Mesendoderm (in vitro differentiated cells): ENCODE measurements at regions not wholly inside any gene's neighbourhood (a gene's known extent, or its start where the extent isn't known, plus 50 kb on each side); places are given as distances from the start of the nearest gene placed in this dataset.

Source experiments
- DNase-seq: peaks from one replicate; pipeline ENCODE4 v3.0.0; 2013
- H2AK5ac ChIP-seq: 2 replicates; pipeline ENCODE4 v1.6.1; 2013; ENCODE audit warnings: low read length, inconsistent platforms
- H2BK120ac ChIP-seq: 2 replicates; pipeline ENCODE4 v1.6.1; 2013; ENCODE audit warnings: low read depth, mild to moderate bottlenecking, low read length, moderate library complexity, mixed read lengths
- H2BK15ac ChIP-seq: replicated peaks from 2 replicates; pipeline ENCODE4 v1.6.1; 2013; ENCODE audit warnings: low read depth, mild to moderate bottlenecking, moderate library complexity
- H2BK5ac ChIP-seq: 2 replicates; pipeline ENCODE4 v1.6.1; 2013; ENCODE audit warnings: low read length, inconsistent platforms
- H3K18ac ChIP-seq: 2 replicates; pipeline ENCODE4 v1.6.1; 2013; ENCODE audit warnings: mild to moderate bottlenecking, low read length, mixed read lengths
- H3K23ac ChIP-seq: one replicate; pipeline ENCODE4 v1.6.1; 2013; ENCODE audit warnings: low read length
- H3K27ac ChIP-seq: 2 replicates; pipeline ENCODE4 v1.5.1; 2013; ENCODE audit warnings: low read depth, mild to moderate bottlenecking, inconsistent platforms, low read length, moderate library complexity
- H3K27me3 ChIP-seq: 2 replicates; pipeline ENCODE4 v1.6.1; 2013; ENCODE audit warnings: low read length, control low read depth, mild to moderate bottlenecking, inconsistent platforms; ENCODE audit not compliant: insufficient read depth, poor library complexity
- H3K36me3 ChIP-seq: 2 replicates; pipeline ENCODE4 v1.6.1; 2013; ENCODE audit warnings: low read length, inconsistent platforms; ENCODE audit not compliant: control insufficient read depth, insufficient read depth
- H3K4ac ChIP-seq: one replicate; pipeline ENCODE4 v1.6.1; 2013; ENCODE audit warnings: low read depth, mild to moderate bottlenecking, low read length, moderate library complexity
- H3K4me1 ChIP-seq: 2 replicates; pipeline ENCODE4 v1.6.1; 2013; ENCODE audit warnings: low read depth, low read length, inconsistent platforms; ENCODE audit not compliant: control insufficient read depth
- H3K4me2 ChIP-seq: 2 replicates; pipeline ENCODE4 v1.6.1; 2013; ENCODE audit warnings: low read length
- H3K4me3 ChIP-seq: 2 replicates; pipeline ENCODE4 v1.5.1; 2013; ENCODE audit warnings: mild to moderate bottlenecking, low read length
- H3K56ac ChIP-seq: one replicate; pipeline ENCODE4 v1.6.1; 2013; ENCODE audit warnings: low read length
- H3K79me1 ChIP-seq: 2 replicates; pipeline ENCODE4 v1.6.1; 2013; ENCODE audit warnings: low read length, inconsistent platforms
- H3K79me2 ChIP-seq: 2 replicates; pipeline ENCODE4 v1.6.1; 2013; ENCODE audit warnings: mild to moderate bottlenecking, low read length; ENCODE audit not compliant: control insufficient read depth, insufficient read depth
- H3K9ac ChIP-seq: 2 replicates; pipeline ENCODE4 v1.6.1; 2013; ENCODE audit warnings: low read length, inconsistent platforms
- H4K5ac ChIP-seq: one replicate; pipeline ENCODE4 v1.6.1; 2013; ENCODE audit warnings: low read length
- H4K8ac ChIP-seq: one replicate; pipeline ENCODE4 v1.6.1; 2013; ENCODE audit warnings: low read depth, mild to moderate bottlenecking, control low read depth, low read length, moderate library complexity
- WGBS: extraction: QIAGEN DNeasy Blood & Tissue Kit; methylation state at CpG from one replicate; pipeline ENCODE4 v1.1.7; 2013; ENCODE audit warnings: low lambda C conversion rate, missing lambda C conversion rate; ENCODE audit not compliant: insufficient coverage; ENCODE audit errors: extremely low coverage; 5-methylcytosine and 5-hydroxymethylcytosine counted together

DNA sequence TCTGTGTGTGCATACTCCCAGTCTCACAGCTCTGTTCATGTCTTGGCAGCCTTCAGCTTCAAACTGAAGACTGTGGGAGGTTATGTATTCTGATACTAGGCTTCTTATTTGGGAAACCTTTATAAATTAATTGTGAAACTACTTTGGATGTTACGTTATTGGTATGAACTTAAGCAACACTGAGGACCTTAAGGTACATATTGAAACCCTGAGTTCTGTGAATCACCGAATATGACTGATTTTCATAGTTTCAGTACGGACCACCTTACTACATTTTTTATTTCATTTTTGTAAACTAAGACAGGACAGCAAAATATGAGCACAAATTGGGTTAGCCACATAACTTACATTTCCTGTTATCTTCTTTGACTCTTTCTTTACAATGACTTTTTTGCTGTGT is 498.4 kb downstream of the PDGFC start:
- Histone ChIP-seq H3K27me3 (no peaks in the 10 kb centered on the region), H4K5ac (no peak overlapping the region), H3K79me1 (no peaks in the 10 kb centered on the region), H3K4me2 (no peak overlapping the region), H3K27ac (no peak overlapping the region), H4K8ac (no peak overlapping the region), H2BK120ac (no peak overlapping the region), H3K18ac (no peak overlapping the region), H3K23ac (no peak overlapping the region), H3K4me3 (no peak overlapping the region), H3K9ac (no peak overlapping the region), H3K36me3 (no peaks in the 10 kb centered on the region), H2BK15ac (no peak overlapping the region), H3K56ac (no peak overlapping the region), H3K79me2 (no peaks in the 10 kb centered on the region), H3K4ac (no peak overlapping the region), H2BK5ac (no peak overlapping the region), H3K4me1 (no peaks in the 10 kb centered on the region), H2AK5ac (no peak overlapping the region)
- no CpG with 5 or more reads among the region's 3 CpGs for WGBS
- DNase-seq = no peak

GRCh38 chr4:156472624-156473023 is 499.0 kb downstream of the PDGFC start:
- no peaks in the 10 kb centered on the region for H3K27me3 ChIP-seq
- no peak overlapping the region for H3K27ac ChIP-seq
- no peaks in the 10 kb centered on the region for H3K79me1 ChIP-seq
- H4K5ac ChIP-seq = no peak overlapping the region
- H4K8ac ChIP-seq = no peak overlapping the region
- H3K4me1 ChIP-seq = no peaks in the 10 kb centered on the region
- H3K4me2 ChIP-seq = no peak overlapping the region
- no CpG with 5 or more reads among the region's 1 CpG for WGBS
- H3K4me3 ChIP-seq = no peak overlapping the region
- no peak overlapping the region for H3K4ac ChIP-seq
- DNase-seq = no peak
- H3K23ac ChIP-seq = no peak overlapping the region
- H3K18ac ChIP-seq = no peak overlapping the region
- no peaks in the 10 kb centered on the region for H3K36me3 ChIP-seq
- H2BK15ac ChIP-seq = no peak overlapping the region
- H2BK5ac ChIP-seq = no peak overlapping the region
- H3K56ac ChIP-seq = no peak overlapping the region
- no peak overlapping the region for H2AK5ac ChIP-seq
- H3K79me2 ChIP-seq = no peaks in the 10 kb centered on the region
- no peak overlapping the region for H3K9ac ChIP-seq
- H2BK120ac ChIP-seq = no peak overlapping the region

GRCh38 chr4:156459584-156459983 is 505.9 kb upstream of the CTSO start:
- Histone ChIP-seq H3K36me3 (no peaks in the 10 kb centered on the region), H3K4me1 (no peaks in the 10 kb centered on the region), H3K27me3 (no peaks in the 10 kb centered on the region), H3K4me3 (no peak overlapping the region), H2AK5ac (no peak overlapping the region), H4K5ac (no peak overlapping the region), H3K18ac (no peak overlapping the region), H2BK120ac (no peak overlapping the region), H2BK5ac (no peak overlapping the region), H3K56ac (no peak overlapping the region), H2BK15ac (no peak overlapping the region), H3K27ac (no peak overlapping the region), H3K9ac (no peak overlapping the region), H3K79me2 (no peaks in the 10 kb centered on the region), H3K23ac (no peak overlapping the region), H3K79me1 (no peaks in the 10 kb centered on the region), H3K4me2 (no peak overlapping the region), H4K8ac (no peak overlapping the region), H3K4ac (no peak overlapping the region)
- WGBS = no CpG with 5 or more reads among the region's 5 CpGs
- no peak for DNase-seq

GRCh38 chr4:156456830-156457229 is 503.2 kb upstream of the CTSO start:
- DNase-seq = no peak
- Histone ChIP-seq H3K27me3 (no peaks in the 10 kb centered on the region), H4K5ac (no peak overlapping the region), H3K36me3 (no peaks in the 10 kb centered on the region), H3K27ac (no peak overlapping the region), H3K4ac (no peak overlapping the region), H2BK15ac (no peak overlapping the region), H3K9ac (no peak overlapping the region), H3K18ac (no peak overlapping the region), H2BK120ac (no peak overlapping the region), H3K4me3 (no peak overlapping the region), H3K79me2 (no peaks in the 10 kb centered on the region), H2AK5ac (no peak overlapping the region), H3K4me1 (no peaks in the 10 kb centered on the region), H4K8ac (no peak overlapping the region), H3K79me1 (no peaks in the 10 kb centered on the region), H2BK5ac (no peak overlapping the region), H3K4me2 (no peak overlapping the region), H3K56ac (no peak overlapping the region), H3K23ac (no peak overlapping the region)
- no CpG with 5 or more reads among the region's 2 CpGs for WGBS

- Histone ChIP-seq H4K8ac (no peak overlapping the region), H2BK5ac (no peak overlapping the region), H3K56ac (no peak overlapping the region), H3K27ac (no peak overlapping the region), H3K79me2 (no peaks in the 10 kb centered on the region), H3K36me3 (no peaks in the 10 kb centered on the region), H3K4ac (no peak overlapping the region), H4K5ac (no peak overlapping the region), H2AK5ac (no peak overlapping the region), H3K79me1 (no peaks in the 10 kb centered on the region), H3K23ac (no peak overlapping the region), H3K18ac (no peak overlapping the region), H3K4me1 (no peaks in the 10 kb centered on the region), H2BK120ac (no peak overlapping the region), H3K9ac (no peak overlapping the region), H2BK15ac (no peak overlapping the region), H3K4me2 (no peak overlapping the region), H3K4me3 (no peak overlapping the region), H3K27me3 (no peaks in the 10 kb centered on the region)
- no CpG with 5 or more reads among the region's 10 CpGs for WGBS
- DNase-seq = no peak
These were observed 489.8 kb upstream of the CTSO start for GRCh38 chr4:156443488-156443887.

DNA sequence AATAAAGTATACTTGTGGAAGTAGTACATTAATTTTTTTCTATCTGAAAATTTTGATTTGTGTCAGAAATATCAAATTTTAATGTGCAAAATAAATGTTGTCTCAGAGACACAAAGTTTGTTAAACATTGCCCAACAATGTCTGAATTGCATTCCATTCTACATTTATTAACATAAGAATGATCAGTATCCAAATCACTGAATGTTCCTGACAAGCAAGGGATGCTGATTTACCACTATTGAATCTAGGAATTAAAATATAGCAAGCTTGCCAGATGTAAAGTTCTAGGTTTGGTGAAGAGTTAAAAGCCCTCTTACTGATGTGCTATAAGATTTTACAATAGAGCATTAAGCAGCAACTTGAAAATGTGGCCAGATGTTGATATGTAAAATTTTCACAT is 489.2 kb upstream of the CTSO start:
- Histone ChIP-seq H3K36me3 (no peaks in the 10 kb centered on the region), H3K23ac (no peak overlapping the region), H2BK5ac (no peak overlapping the region), H3K4ac (no peak overlapping the region), H3K18ac (no peak overlapping the region), H4K8ac (no peak overlapping the region), H3K79me1 (no peaks in the 10 kb centered on the region), H4K5ac (no peak overlapping the region), H3K4me3 (no peak overlapping the region), H2BK120ac (no peak overlapping the region), H3K4me1 (no peaks in the 10 kb centered on the region), H2AK5ac (no peak overlapping the region), H3K27ac (no peak overlapping the region), H3K9ac (no peak overlapping the region), H3K4me2 (no peak overlapping the region), H3K27me3 (no peaks in the 10 kb centered on the region), H3K79me2 (no peaks in the 10 kb centered on the region), H3K56ac (no peak overlapping the region), H2BK15ac (no peak overlapping the region)
- DNase-seq = peak; percentile 11
